ENCODE measurements at regions not wholly inside any gene's neighbourhood (a gene's known extent, or its start where the extent isn't known, plus 50 kb on each side); places are given as distances from the start of the nearest gene placed in this dataset.

GRCh38 chr6:140105857-140106256, 731.4 kb upstream of the CITED2 start:
- peak; percentile 19 for TF ChIP-seq CTCF (IDR thresholded peaks at IDR 0.05)
- no peak overlapping the region for H3K4me3 ChIP-seq
- no peak overlapping the region for H3K27ac ChIP-seq
- DNase-seq (ENCODE audit: low spot score), result no peak

- no peak for DNase-seq (ENCODE audit: low spot score)
- no peak for TF ChIP-seq CTCF (IDR thresholded peaks at IDR 0.05)
- Histone ChIP-seq H3K4me3 (no peak overlapping the region), H3K27ac (no peak overlapping the region)
Observed at GRCh38 chr6:140105241-140105640, 730.8 kb upstream of the CITED2 start.

- Histone ChIP-seq H3K27ac (no peak overlapping the region), H3K4me3 (no peak overlapping the region)
- no peak for DNase-seq (ENCODE audit: low spot score)
- no peak for TF ChIP-seq CTCF (IDR thresholded peaks at IDR 0.05)
Observed at GRCh38 chr6:140101818-140102217, 727.4 kb upstream of the CITED2 start.

GRCh38 chr6:140101367-140101766, 726.9 kb upstream of the CITED2 start:
- no peak for TF ChIP-seq CTCF (IDR thresholded peaks at IDR 0.05)
- DNase-seq (ENCODE audit: low spot score), result no peak
- H3K27ac ChIP-seq, result no peak overlapping the region
- H3K4me3 ChIP-seq, result no peak overlapping the region

- no peak overlapping the region for H3K4me3 ChIP-seq
- no peak overlapping the region for H3K27ac ChIP-seq
- TF ChIP-seq CTCF (IDR thresholded peaks at IDR 0.05), result no peak
- no peak for DNase-seq (ENCODE audit: low spot score)
Observed at GRCh38 chr6:140095532-140095931, 721.1 kb upstream of the CITED2 start.

GRCh38 chr6:140091895-140092294, 717.4 kb upstream of the CITED2 start:
- no peak for DNase-seq (ENCODE audit: low spot score)
- Histone ChIP-seq H3K4me3 (no peak overlapping the region), H3K27ac (no peak overlapping the region)
- TF ChIP-seq CTCF (IDR thresholded peaks at IDR 0.05), result no peak

- H3K4me3 ChIP-seq, result no peak overlapping the region
- H3K27ac ChIP-seq, result no peak overlapping the region
- TF ChIP-seq CTCF (IDR thresholded peaks at IDR 0.05), result no peak
- no peak for DNase-seq (ENCODE audit: low spot score)
Observed at GRCh38 chr6:140090871-140091270, 716.4 kb upstream of the CITED2 start.

All from coronary artery (tissue), 2 donors.